Neuronal stem cell (in vitro differentiated cells): ENCODE measurements at regions not wholly inside any gene's neighbourhood (a gene's known extent, or its start where the extent isn't known, plus 50 kb on each side); places are given as distances from the start of the nearest gene placed in this dataset.

Source experiments
- DNase-seq: peaks from one replicate; pipeline ENCODE4 v3.0.0-alpha.2; 2013; ENCODE audit warnings: low spot score
- H2AFZ ChIP-seq: one replicate; pipeline ENCODE4 v1.6.1; 2013; ENCODE audit warnings: mild to moderate bottlenecking, low read length, inconsistent platforms
- H2AK5ac ChIP-seq: 2 replicates; pipeline ENCODE4 v1.6.1; 2013; ENCODE audit warnings: low read depth, mild to moderate bottlenecking, inconsistent platforms, low read length, moderate library complexity, mixed read lengths
- H2BK120ac ChIP-seq: 2 replicates; pipeline ENCODE4 v1.6.1; 2013; ENCODE audit warnings: low read depth, mild to moderate bottlenecking, inconsistent platforms, low read length, moderate library complexity, mixed read lengths
- H2BK12ac ChIP-seq: one replicate; pipeline ENCODE4 v1.6.1; 2013; ENCODE audit warnings: low read length, inconsistent platforms
- H2BK15ac ChIP-seq: 2 replicates; pipeline ENCODE4 v1.6.1; 2013; ENCODE audit warnings: mild to moderate bottlenecking, low read length, inconsistent platforms, mixed read lengths
- H2BK5ac ChIP-seq: one replicate; pipeline ENCODE4 v1.6.1; 2013; ENCODE audit warnings: inconsistent platforms, mild to moderate bottlenecking, low read length, moderate library complexity
- H3K14ac ChIP-seq: one replicate; pipeline ENCODE4 v1.6.1; 2013; ENCODE audit warnings: low read length, inconsistent platforms
- H3K18ac ChIP-seq: 2 replicates; pipeline ENCODE4 v1.6.1; 2013; ENCODE audit warnings: low read length, inconsistent platforms
- H3K23ac ChIP-seq: 2 replicates; pipeline ENCODE4 v1.6.1; 2013; ENCODE audit warnings: low read depth, mild to moderate bottlenecking, mixed read lengths, low read length, inconsistent platforms; ENCODE audit not compliant: poor library complexity
- H3K27ac ChIP-seq: replicated peaks from 3 replicates; pipeline ENCODE4 v1.5.1; 2013; ENCODE audit warnings: low read length, inconsistent platforms
- H3K27me3 ChIP-seq, 3 experiments: 2 replicates each; pipeline ENCODE4 v1.6.1; 2013; ENCODE audit warnings: low read length in 3 of 3, mild to moderate bottlenecking in 2 of 3, inconsistent platforms in 1 of 3, low read depth in 1 of 3, mixed read lengths in 1 of 3, moderate library complexity in 1 of 3; ENCODE audit not compliant: control insufficient read depth in 3 of 3, insufficient read depth in 3 of 3
- H3K36me3 ChIP-seq, 2 donors: replicated peaks in 1 of 2; 2 replicates each; pipeline ENCODE4 v1.6.1; 2013; ENCODE audit warnings: low read length in 2 of 2; ENCODE audit not compliant: control insufficient read depth in 2 of 2, insufficient read depth in 2 of 2
- H3K4ac ChIP-seq: 2 replicates; pipeline ENCODE4 v1.6.1; 2013; ENCODE audit warnings: inconsistent platforms, mild to moderate bottlenecking, low read length, moderate library complexity
- H3K4me1 ChIP-seq, 2 donors: 1 replicate in 1 of 2; 2 replicates in 1 of 2; pipeline ENCODE4 v1.6.1; 2013; ENCODE audit warnings: low read length in 2 of 2, low read depth in 1 of 2; ENCODE audit not compliant: control insufficient read depth in 2 of 2, insufficient read depth in 1 of 2
- H3K4me2 ChIP-seq: one replicate; pipeline ENCODE4 v1.6.1; 2013; ENCODE audit warnings: mild to moderate bottlenecking, low read length, inconsistent platforms; ENCODE audit not compliant: insufficient read depth, poor library complexity, severe bottlenecking
- H3K4me3 ChIP-seq, 2 donors: 2 replicates each; pipeline ENCODE4 v1.5.1; 2013; ENCODE audit warnings: low read length in 2 of 2, mild to moderate bottlenecking in 2 of 2, inconsistent platforms in 1 of 2, moderate library complexity in 1 of 2
- H3K79me1 ChIP-seq: one replicate; pipeline ENCODE4 v1.6.1; 2013; ENCODE audit warnings: low read depth, mild to moderate bottlenecking, inconsistent platforms, low read length, moderate library complexity
- H3K9ac ChIP-seq: one replicate; pipeline ENCODE4 v1.6.1; 2013; ENCODE audit warnings: mild to moderate bottlenecking, low read depth, low read length, inconsistent platforms; ENCODE audit not compliant: poor library complexity
- H3K9me3 ChIP-seq, 2 donors: replicated peaks in 1 of 2; 2 replicates each; pipeline versions ENCODE3 to v1.6.1; 2013; ENCODE audit warnings: low read length in 2 of 2, mild to moderate bottlenecking in 2 of 2, inconsistent platforms in 1 of 2, low read depth in 1 of 2, mixed read lengths in 1 of 2, moderate library complexity in 1 of 2; ENCODE audit not compliant: control insufficient read depth in 2 of 2, insufficient read depth in 1 of 2
- H4K8ac ChIP-seq: one replicate; pipeline ENCODE4 v1.6.1; 2013; ENCODE audit warnings: low read depth, mild to moderate bottlenecking, inconsistent platforms, low read length, moderate library complexity
- H4K91ac ChIP-seq: one replicate; pipeline ENCODE4 v1.6.1; 2013; ENCODE audit warnings: low read length, low read depth, mild to moderate bottlenecking, inconsistent platforms; ENCODE audit not compliant: poor library complexity
- WGBS, 2 donors: extraction: QIAGEN DNeasy Blood & Tissue Kit; methylation state at CpG; one replicate each; pipeline ENCODE4 v1.1.7; 2013; ENCODE audit warnings: missing lambda C conversion rate in 2 of 2, mixed read lengths in 1 of 2; ENCODE audit not compliant: insufficient read length in 2 of 2, insufficient replicate concordance in 1 of 2; ENCODE audit errors: extremely low coverage in 2 of 2; 5-methylcytosine and 5-hydroxymethylcytosine counted together

DNA sequence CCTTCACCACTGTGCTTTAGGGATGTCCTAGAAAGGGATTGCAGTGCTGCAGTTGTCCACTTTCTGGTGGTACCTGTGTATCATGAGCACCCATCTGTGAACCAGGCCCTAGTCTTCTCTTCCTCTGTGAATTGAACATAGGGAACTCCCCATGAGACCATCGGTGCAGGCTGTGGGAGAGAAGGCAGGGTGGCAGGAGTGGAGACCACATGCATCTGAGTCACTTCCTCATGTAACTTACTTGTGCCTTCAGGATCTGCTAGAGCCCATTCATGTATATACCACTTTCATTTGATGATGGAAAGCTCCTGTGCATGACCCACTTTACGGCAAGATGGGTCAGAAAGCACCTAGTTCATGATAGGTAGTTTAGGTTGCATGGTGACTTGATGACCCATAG lies 478.1 kb upstream of the CDH9 start:
- no peak overlapping the region for H3K18ac ChIP-seq
- no peak overlapping the region for H3K4me2 ChIP-seq
- DNase-seq = no peak
- no peaks in the 10 kb centered on the region for H3K4me1 ChIP-seq
- WGBS, 2 donors = no CpG with 5 or more reads among the region's 2 CpGs
- no peak overlapping the region for H3K4ac ChIP-seq
- no peak overlapping the region for H2BK120ac ChIP-seq
- H3K9ac ChIP-seq = no peak overlapping the region
- no peaks in the 10 kb centered on the region for H3K27me3 ChIP-seq
- H4K8ac ChIP-seq = no peak overlapping the region
- H3K4me3 ChIP-seq = no peak overlapping the region
- no peak overlapping the region for H2BK15ac ChIP-seq
- no peak overlapping the region for H2BK5ac ChIP-seq
- H2AFZ ChIP-seq = no peak overlapping the region
- no peak overlapping the region for H3K27ac ChIP-seq
- H2BK12ac ChIP-seq = no peak overlapping the region
- H3K9me3 ChIP-seq = no peaks in the 10 kb centered on the region
- no peaks in the 10 kb centered on the region for H3K36me3 ChIP-seq
- no peak overlapping the region for H2AK5ac ChIP-seq
- H4K91ac ChIP-seq = no peak overlapping the region
- H3K14ac ChIP-seq = no peak overlapping the region
- no peaks in the 10 kb centered on the region for H3K79me1 ChIP-seq
- no peak overlapping the region for H3K23ac ChIP-seq

DNA sequence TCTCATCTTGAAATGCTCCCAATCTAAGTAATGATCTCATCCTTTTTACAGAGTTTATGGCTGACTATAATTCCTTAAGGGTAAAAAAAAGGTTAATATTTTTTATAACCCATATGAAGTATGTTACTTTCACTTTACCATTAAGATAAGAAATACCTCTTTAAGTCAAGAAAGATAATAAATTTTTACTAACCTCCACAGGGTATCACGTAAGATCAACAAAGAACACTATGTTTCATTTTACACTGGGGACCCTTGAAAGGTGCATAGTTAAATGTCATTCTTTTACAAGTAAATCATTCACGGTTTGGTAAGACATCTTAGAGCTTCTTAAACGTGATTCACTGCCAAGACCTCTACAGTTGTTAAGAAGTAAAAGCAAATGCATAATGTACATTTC lies 472.7 kb upstream of the CDH9 start:
- H3K14ac ChIP-seq = no peak overlapping the region
- no peak overlapping the region for H2BK15ac ChIP-seq
- no peak overlapping the region for H2BK120ac ChIP-seq
- H3K18ac ChIP-seq = no peak overlapping the region
- H4K8ac ChIP-seq = no peak overlapping the region
- H3K4me3 ChIP-seq = no peak overlapping the region
- no peak overlapping the region for H2BK5ac ChIP-seq
- H3K23ac ChIP-seq = no peak overlapping the region
- WGBS, 2 donors = no CpG with 5 or more reads among the region's 3 CpGs
- no peak overlapping the region for H2AK5ac ChIP-seq
- no peaks in the 10 kb centered on the region for H3K27me3 ChIP-seq
- H3K4me2 ChIP-seq = no peak overlapping the region
- H3K9ac ChIP-seq = no peak overlapping the region
- no peaks in the 10 kb centered on the region for H3K79me1 ChIP-seq
- no peaks in the 10 kb centered on the region for H3K9me3 ChIP-seq
- no peak overlapping the region for H3K27ac ChIP-seq
- H3K4me1 ChIP-seq = no peaks in the 10 kb centered on the region
- no peak overlapping the region for H2BK12ac ChIP-seq
- no peak for DNase-seq
- no peak overlapping the region for H4K91ac ChIP-seq
- no peaks in the 10 kb centered on the region for H3K36me3 ChIP-seq
- no peak overlapping the region for H2AFZ ChIP-seq
- no peak overlapping the region for H3K4ac ChIP-seq

DNA sequence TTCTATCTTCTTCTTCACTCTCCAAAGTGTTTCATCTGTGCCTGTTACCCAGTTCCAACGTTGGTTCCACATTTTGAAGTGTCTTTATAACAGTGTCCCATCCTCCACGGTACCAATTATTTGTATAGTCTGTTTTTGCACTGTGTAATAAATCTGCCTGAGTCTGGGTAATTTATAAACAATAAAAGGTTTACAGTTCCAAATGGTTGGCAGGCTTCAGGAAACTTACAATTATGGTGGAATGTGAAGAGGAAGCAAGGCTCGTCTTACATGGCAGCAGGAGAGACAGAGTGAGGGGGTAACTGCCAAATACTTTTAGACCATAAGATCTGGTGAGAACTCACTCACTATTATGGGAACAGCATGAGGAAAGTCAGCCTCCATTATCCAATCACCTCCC lies 465.4 kb upstream of the CDH9 start:
- no peak overlapping the region for H2BK120ac ChIP-seq
- no peak for DNase-seq
- H3K27me3 ChIP-seq = no peaks in the 10 kb centered on the region
- H4K8ac ChIP-seq = no peak overlapping the region
- no peak overlapping the region for H2BK12ac ChIP-seq
- no peak overlapping the region for H3K4me3 ChIP-seq
- H3K9ac ChIP-seq = no peak overlapping the region
- H2AK5ac ChIP-seq = no peak overlapping the region
- no peak overlapping the region for H4K91ac ChIP-seq
- H2BK15ac ChIP-seq = no peak overlapping the region
- H2BK5ac ChIP-seq = no peak overlapping the region
- no peaks in the 10 kb centered on the region for H3K79me1 ChIP-seq
- H3K4me2 ChIP-seq = no peak overlapping the region
- no peak overlapping the region for H2AFZ ChIP-seq
- no peak overlapping the region for H3K27ac ChIP-seq
- H3K4ac ChIP-seq = no peak overlapping the region
- H3K36me3 ChIP-seq = no peaks in the 10 kb centered on the region
- H3K14ac ChIP-seq = no peak overlapping the region
- WGBS, 2 donors = no CpG with 5 or more reads among the region's 3 CpGs
- H3K9me3 ChIP-seq = no peaks in the 10 kb centered on the region
- H3K18ac ChIP-seq = no peak overlapping the region
- H3K23ac ChIP-seq = no peak overlapping the region
- H3K4me1 ChIP-seq = no peaks in the 10 kb centered on the region

GRCh38 chr5:27502236-27502635 lies 463.9 kb upstream of the CDH9 start:
- no peak overlapping the region for H2BK5ac ChIP-seq
- no peak overlapping the region for H4K8ac ChIP-seq
- no peak overlapping the region for H3K4me3 ChIP-seq
- no peaks in the 10 kb centered on the region for H3K4me1 ChIP-seq
- H2BK12ac ChIP-seq = no peak overlapping the region
- H2AFZ ChIP-seq = no peak overlapping the region
- H2BK15ac ChIP-seq = no peak overlapping the region
- no peak overlapping the region for H3K4me2 ChIP-seq
- H3K4ac ChIP-seq = no peak overlapping the region
- no peaks in the 10 kb centered on the region for H3K79me1 ChIP-seq
- no CpG with 5 or more reads among the region's 5 CpGs for WGBS, 2 donors
- H3K9me3 ChIP-seq = no peaks in the 10 kb centered on the region
- no peak overlapping the region for H3K18ac ChIP-seq
- H3K27me3 ChIP-seq = no peaks in the 10 kb centered on the region
- no peak for DNase-seq
- no peaks in the 10 kb centered on the region for H3K36me3 ChIP-seq
- H2AK5ac ChIP-seq = no peak overlapping the region
- H3K23ac ChIP-seq = no peak overlapping the region
- no peak overlapping the region for H4K91ac ChIP-seq
- H3K14ac ChIP-seq = no peak overlapping the region
- H3K9ac ChIP-seq = no peak overlapping the region
- H3K27ac ChIP-seq = no peak overlapping the region
- H2BK120ac ChIP-seq = no peak overlapping the region
